ENCODE measurements at regions not wholly inside any gene's neighbourhood (a gene's known extent, or its start where the extent isn't known, plus 50 kb on each side); places are given as distances from the start of the nearest gene placed in this dataset.

GRCh38 chr1:184284900-184285299 is 101.9 kb upstream of the C1orf21 start:
- 91 to 100% methylated on average over 1 of the region's 1 CpG for WGBS, 2 donors
- TF ChIP-seq, protein P1, sequence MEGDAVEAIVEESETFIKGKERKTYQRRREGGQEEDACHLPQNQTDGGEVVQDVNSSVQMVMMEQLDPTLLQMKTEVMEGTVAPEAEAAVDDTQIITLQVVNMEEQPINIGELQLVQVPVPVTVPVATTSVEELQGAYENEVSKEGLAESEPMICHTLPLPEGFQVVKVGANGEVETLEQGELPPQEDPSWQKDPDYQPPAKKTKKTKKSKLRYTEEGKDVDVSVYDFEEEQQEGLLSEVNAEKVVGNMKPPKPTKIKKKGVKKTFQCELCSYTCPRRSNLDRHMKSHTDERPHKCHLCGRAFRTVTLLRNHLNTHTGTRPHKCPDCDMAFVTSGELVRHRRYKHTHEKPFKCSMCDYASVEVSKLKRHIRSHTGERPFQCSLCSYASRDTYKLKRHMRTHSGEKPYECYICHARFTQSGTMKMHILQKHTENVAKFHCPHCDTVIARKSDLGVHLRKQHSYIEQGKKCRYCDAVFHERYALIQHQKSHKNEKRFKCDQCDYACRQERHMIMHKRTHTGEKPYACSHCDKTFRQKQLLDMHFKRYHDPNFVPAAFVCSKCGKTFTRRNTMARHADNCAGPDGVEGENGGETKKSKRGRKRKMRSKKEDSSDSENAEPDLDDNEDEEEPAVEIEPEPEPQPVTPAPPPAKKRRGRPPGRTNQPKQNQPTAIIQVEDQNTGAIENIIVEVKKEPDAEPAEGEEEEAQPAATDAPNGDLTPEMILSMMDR (IDR thresholded peaks at IDR 0.05) = no peak
- H3K36me3 ChIP-seq = no peaks in the 10 kb centered on the region
- peaks cover 2 to 34% (median 10%) of the 10 kb centered on the region in 9 donors for H3K4me1 ChIP-seq
- ATAC-seq (no peak), DNase-seq (no peak)
- no peak overlapping the region for H3K4me3 ChIP-seq
- peak overlapping the region in 9 of 10 donors; percentile 20 to 73 (median 55) for H3K27ac ChIP-seq
- peaks cover 0 to 8% (median 0%) of the 10 kb centered on the region in 11 donors for H3K9me3 ChIP-seq
- no peaks in the 10 kb centered on the region for H3K27me3 ChIP-seq
- intact Hi-C loops (cut with DNase I) = loop anchor here in 1 of 10 donors (5.0 kb wide), 1 partner anchor 43 kb away; no protein-coding TSS in a partner anchor

DNA sequence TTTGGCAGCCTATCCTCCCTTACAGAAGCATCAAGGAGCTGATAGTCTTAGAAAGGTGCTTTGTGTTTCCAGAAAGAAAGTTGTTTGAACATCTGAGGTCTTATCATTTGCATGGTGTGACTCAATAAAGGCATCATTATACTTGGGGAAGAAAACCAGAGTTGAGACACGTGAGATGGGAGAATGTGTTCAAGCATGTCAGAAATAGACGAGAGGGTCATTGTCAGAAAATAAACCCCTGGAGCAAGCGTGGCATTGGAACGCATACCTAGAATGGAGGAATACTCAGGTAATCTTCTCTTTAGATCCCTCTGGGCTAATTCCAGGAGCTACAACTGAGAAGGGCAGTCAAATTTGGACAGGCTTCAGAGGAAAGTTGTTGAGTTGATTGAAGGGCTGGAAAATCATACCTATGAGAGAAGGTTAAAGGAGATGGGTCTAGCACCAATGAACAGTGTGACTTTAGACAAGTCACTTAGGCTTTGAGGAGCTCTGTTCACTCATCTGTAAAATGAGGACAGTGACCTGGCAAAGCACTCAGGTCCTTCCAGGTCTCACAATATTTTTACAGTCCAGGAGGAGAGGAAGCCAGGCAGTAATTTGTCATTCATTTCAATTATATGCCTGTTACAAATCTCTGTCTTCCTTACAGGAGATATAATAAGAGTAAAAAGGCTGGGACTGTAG is 101.3 kb upstream of the C1orf21 start:
- Histone ChIP-seq H3K27me3 (no peaks in the 10 kb centered on the region), H3K4me1 (peaks cover 2 to 34% (median 10%) of the 10 kb centered on the region in 9 donors), H3K9me3 (peaks cover 0 to 11% (median 0%) of the 10 kb centered on the region in 11 donors), H3K4me3 (no peak overlapping the region), H3K36me3 (no peaks in the 10 kb centered on the region), H3K27ac (peak overlapping the region in 4 of 10 donors; percentile 2 to 73 (median 53))
- intact Hi-C loops (cut with DNase I) = loop anchor here in 1 of 10 donors (5.0 kb wide), 1 partner anchor 43 kb away; no protein-coding TSS in a partner anchor
- DNase-seq = no peak
- TF ChIP-seq, protein P1 (IDR thresholded peaks at IDR 0.05) = no peak
- WGBS, 2 donors = 73% methylated on average over 4 of the region's 4 CpGs
- ATAC-seq = peak in 1 of 8 donors; percentile 22

GRCh38 chr1:184287001-184287400 is 99.8 kb upstream of the C1orf21 start:
- Histone ChIP-seq H3K9me3 (peaks cover 0 to 11% (median 0%) of the 10 kb centered on the region in 11 donors), H3K4me1 (peaks cover 2 to 34% (median 10%) of the 10 kb centered on the region in 9 donors), H3K27me3 (no peaks in the 10 kb centered on the region), H3K4me3 (no peak overlapping the region), H3K36me3 (no peaks in the 10 kb centered on the region), H3K27ac (no peak overlapping the region)
- TF ChIP-seq, protein P1 (IDR thresholded peaks at IDR 0.05) = no peak
- intact Hi-C loops (cut with DNase I) = loop anchor here in 1 of 10 donors (5.0 kb wide), 1 partner anchor 45 kb away; no protein-coding TSS in a partner anchor
- ATAC-seq (no peak), DNase-seq (no peak)
- 81 to 82% methylated on average over 8 of the region's 8 CpGs for WGBS, 2 donors

DNA sequence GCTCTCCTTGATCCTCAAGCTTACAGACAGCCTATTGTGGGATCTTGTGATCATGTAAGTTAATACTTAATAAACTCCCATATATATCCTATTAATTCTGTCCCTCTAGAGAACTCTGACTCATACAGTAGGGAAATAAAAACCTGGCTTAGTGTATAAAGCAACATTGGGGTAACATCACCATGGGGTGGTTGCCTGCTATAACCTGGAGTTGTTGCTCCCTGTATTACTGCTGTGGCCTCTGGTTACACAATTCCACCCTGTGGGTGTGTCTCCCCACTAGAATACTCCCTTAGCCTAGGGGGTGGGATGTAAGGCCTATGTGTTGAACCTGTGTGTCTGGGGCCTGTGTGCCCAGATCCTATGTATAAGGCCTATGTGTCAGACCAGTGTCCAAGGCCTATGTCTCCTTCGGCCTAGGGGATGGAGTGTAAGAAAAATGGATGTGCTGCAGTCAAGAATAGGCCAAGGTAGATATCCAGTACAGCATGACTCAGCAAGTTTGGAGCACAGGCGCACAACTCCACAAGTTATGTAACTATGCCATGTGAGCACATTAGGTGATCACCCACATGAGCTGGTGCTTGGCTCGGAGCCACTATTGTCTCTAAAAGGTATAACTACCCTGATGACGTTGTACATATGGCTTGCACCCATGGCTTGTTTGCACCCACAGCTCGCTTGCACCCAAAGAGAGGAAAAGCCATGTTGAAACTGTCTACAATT is 96.8 kb upstream of the C1orf21 start:
- intact Hi-C loops (cut with DNase I) = loop anchor here in 2 of 10 donors (5.0 kb wide), 1 partner anchor 48 kb away; no protein-coding TSS in a partner anchor
- whole genome bisulfite sequencing, 2 donors = 88 to 92% methylated on average over 5 of the region's 5 CpGs
- TF ChIP-seq, protein P1 (IDR thresholded peaks at IDR 0.05) = no peak
- peaks cover 0 to 11% (median 0%) of the 10 kb centered on the region in 11 donors for H3K9me3 ChIP-seq
- DNase-seq = no peak
- no peaks in the 10 kb centered on the region for H3K27me3 ChIP-seq
- no peak for ATAC-seq
- H3K36me3 ChIP-seq = no peaks in the 10 kb centered on the region
- no peak overlapping the region for H3K4me3 ChIP-seq
- H3K4me1 ChIP-seq = peaks cover 0 to 23% (median 4%) of the 10 kb centered on the region in 9 donors
- H3K27ac ChIP-seq = no peak overlapping the region

All from heart right ventricle (tissue), 16 donors.